Prostate gland (tissue), 2 donors: ENCODE measurements at regions not wholly inside any gene's neighbourhood (a gene's known extent, or its start where the extent isn't known, plus 50 kb on each side); places are given as distances from the start of the nearest gene placed in this dataset.

Experiments
- DNase-seq: peaks from one replicate; pipeline ENCODE4 v3.0.0-alpha.2; 2019; ENCODE audit warnings: low spot score
- H3K27ac ChIP-seq, 2 donors: fragments of 200-600 bp; sonication (generic); 2 replicates each; pipeline ENCODE4 v1.5.1; 2017 to 2019
- H3K27me3 ChIP-seq: fragments of 200-600 bp; sonication (generic); replicated peaks from 2 replicates; pipeline ENCODE4 v1.5.1; 2019; ENCODE audit not compliant: insufficient read depth
- H3K36me3 ChIP-seq, 2 donors: fragments of 200-600 bp; sonication (generic); 1 replicate in 1 of 2; 2 replicates in 1 of 2; pipeline versions ENCODE4 v1.5.1 to v1.8.1; 2017 to 2019
- H3K4me1 ChIP-seq: fragments of 200-600 bp; sonication (generic); replicated peaks from 2 replicates; pipeline ENCODE4 v1.5.1; 2019
- H3K4me3 ChIP-seq, 2 donors: fragments of 200-600 bp; sonication (generic); 2 replicates each; pipeline ENCODE4 v1.5.1; 2017 to 2019
- H3K9me3 ChIP-seq: fragments of 200-600 bp; sonication (generic); 2 replicates; pipeline ENCODE4 v1.5.1; 2017
- POLR2A ChIP-seq: fragments of 450-650 bp; IDR thresholded peaks from one replicate; pipeline ENCODE4 v1.6.1; 2016; ENCODE audit warnings: antibody characterized with exemption, mild to moderate bottlenecking
- POLR2AphosphoS5 ChIP-seq: sonication (generic); formaldehyde crosslinking; IDR thresholded peaks from one replicate; pipeline ENCODE4 v1.6.1; 2017; ENCODE audit warnings: antibody characterized with exemption
- WGBS: methylation state at CpG from one replicate; pipeline ENCODE4 v1.1.5; 2018; 5-methylcytosine and 5-hydroxymethylcytosine counted together
- intact Hi-C: fragments of 100-400 bp; cut with DNase I; formaldehyde crosslinking; loops from one replicate; pipeline ENCODE4 v1.14.2; 2022
- TF ChIP-seq, protein P1 (sequence below), 4 experiments: fragments of 200-600 bp in 2 of 4; fragments of 450-650 bp in 2 of 4; sonication (generic) in 2 of 4; IDR thresholded peaks; 1 replicate in 3 of 4; 2 replicates in 1 of 4; pipeline ENCODE4 v1.5.1; 2016 to 2019; ENCODE audit warnings: antibody characterized with exemption in 4 of 4, mild to moderate bottlenecking in 2 of 4, moderate library complexity in 2 of 4

DNA sequence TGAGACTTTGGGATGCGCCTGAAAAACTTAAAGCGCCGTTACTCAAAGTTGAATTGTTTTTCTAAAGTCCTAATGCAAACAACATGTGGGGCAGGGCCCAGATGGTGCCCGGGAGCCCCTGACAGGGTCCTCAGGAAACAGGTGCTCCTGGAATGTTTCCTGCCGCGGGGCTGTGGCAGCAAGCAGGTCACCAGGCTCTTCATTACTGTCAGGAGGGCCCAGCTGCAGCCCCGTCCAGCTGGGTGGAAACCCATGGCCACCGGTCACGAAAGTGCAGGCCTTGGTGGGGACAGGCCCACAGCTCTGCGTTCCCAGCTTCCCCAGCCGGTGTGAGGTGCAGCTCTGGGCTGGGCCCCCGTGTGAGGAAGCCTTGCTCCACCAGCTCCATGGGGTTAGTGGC lies 63.9 kb upstream of the GATA2 start:
- no peak for DNase-seq
- Histone ChIP-seq H3K4me3 (no peak overlapping the region), H3K27me3 (no peaks in the 10 kb centered on the region), H3K36me3 (no peaks in the 10 kb centered on the region), H3K27ac (no peak overlapping the region), H3K4me1 (no peaks in the 10 kb centered on the region), H3K9me3 (no peaks in the 10 kb centered on the region)
- intact Hi-C loops, result no loop called here
- TF ChIP-seq, protein P1, sequence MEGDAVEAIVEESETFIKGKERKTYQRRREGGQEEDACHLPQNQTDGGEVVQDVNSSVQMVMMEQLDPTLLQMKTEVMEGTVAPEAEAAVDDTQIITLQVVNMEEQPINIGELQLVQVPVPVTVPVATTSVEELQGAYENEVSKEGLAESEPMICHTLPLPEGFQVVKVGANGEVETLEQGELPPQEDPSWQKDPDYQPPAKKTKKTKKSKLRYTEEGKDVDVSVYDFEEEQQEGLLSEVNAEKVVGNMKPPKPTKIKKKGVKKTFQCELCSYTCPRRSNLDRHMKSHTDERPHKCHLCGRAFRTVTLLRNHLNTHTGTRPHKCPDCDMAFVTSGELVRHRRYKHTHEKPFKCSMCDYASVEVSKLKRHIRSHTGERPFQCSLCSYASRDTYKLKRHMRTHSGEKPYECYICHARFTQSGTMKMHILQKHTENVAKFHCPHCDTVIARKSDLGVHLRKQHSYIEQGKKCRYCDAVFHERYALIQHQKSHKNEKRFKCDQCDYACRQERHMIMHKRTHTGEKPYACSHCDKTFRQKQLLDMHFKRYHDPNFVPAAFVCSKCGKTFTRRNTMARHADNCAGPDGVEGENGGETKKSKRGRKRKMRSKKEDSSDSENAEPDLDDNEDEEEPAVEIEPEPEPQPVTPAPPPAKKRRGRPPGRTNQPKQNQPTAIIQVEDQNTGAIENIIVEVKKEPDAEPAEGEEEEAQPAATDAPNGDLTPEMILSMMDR (IDR thresholded peaks at IDR 0.05), result no peak
- TF ChIP-seq POLR2A (no peak), POLR2AphosphoS5 (no peak)
- 79% methylated on average over 9 of the region's 12 CpGs for WGBS

DNA sequence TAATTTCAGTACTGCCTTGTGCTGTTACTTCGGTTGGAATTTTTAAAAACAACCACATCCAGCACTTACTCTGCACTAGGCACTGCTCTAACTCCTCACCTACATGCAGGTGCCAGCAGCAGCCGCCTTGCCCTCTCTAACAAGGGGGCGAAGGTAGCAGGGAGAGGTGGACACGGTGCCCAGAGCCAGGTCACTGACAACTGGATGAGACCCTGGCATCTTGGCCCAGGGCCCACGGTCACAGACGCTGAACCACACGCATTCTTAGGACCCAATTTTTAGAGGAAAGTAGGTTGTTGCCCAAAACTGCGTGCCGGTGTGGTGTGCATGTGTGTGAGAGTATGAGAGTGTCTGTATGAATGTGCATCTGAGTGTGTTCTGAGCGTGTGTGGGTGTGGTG lies 63.4 kb upstream of the GATA2 start:
- DNase-seq, result no peak
- Histone ChIP-seq H3K27me3 (no peaks in the 10 kb centered on the region), H3K36me3 (no peaks in the 10 kb centered on the region), H3K4me1 (no peaks in the 10 kb centered on the region), H3K9me3 (no peaks in the 10 kb centered on the region), H3K4me3 (no peak overlapping the region), H3K27ac (no peak overlapping the region)
- intact Hi-C loops, result no loop called here
- TF ChIP-seq POLR2A (no peak), POLR2AphosphoS5 (no peak)
- TF ChIP-seq, protein P1 (IDR thresholded peaks at IDR 0.05), result no peak
- 88% methylated on average over 10 of the region's 10 CpGs for WGBS

DNA sequence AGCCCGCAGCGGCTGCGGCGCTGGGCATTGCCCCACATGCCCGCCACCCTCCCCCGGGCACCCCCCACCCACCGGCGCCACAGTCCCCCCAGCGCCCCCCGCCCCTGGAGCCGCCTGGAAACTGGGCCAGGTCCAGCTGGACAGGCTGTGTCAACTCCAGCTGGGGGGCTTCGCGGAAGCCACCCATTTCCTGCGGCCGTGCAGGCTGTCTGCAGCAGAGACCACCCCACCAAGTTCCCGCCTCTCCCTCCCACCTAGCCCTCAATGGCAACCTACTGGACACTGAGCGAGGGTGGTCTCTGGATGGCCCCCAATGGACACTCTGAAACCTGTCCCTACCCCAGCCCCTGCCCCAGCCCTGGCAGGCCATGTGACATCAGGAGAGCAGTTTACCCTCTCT lies 62.8 kb upstream of the GATA2 start:
- WGBS, result 38% methylated on average over 6 of the region's 17 CpGs
- Histone ChIP-seq H3K27ac (no peak overlapping the region), H3K36me3 (no peaks in the 10 kb centered on the region), H3K4me3 (peak overlapping the region in 1 of 2 donors; percentile 14), H3K27me3 (no peaks in the 10 kb centered on the region), H3K4me1 (no peaks in the 10 kb centered on the region), H3K9me3 (no peaks in the 10 kb centered on the region)
- DNase-seq, result no peak
- intact Hi-C loops, result no loop called here
- TF ChIP-seq, protein P1 (IDR thresholded peaks at IDR 0.05), result no peak
- TF ChIP-seq POLR2AphosphoS5 (no peak), POLR2A (no peak)

DNA sequence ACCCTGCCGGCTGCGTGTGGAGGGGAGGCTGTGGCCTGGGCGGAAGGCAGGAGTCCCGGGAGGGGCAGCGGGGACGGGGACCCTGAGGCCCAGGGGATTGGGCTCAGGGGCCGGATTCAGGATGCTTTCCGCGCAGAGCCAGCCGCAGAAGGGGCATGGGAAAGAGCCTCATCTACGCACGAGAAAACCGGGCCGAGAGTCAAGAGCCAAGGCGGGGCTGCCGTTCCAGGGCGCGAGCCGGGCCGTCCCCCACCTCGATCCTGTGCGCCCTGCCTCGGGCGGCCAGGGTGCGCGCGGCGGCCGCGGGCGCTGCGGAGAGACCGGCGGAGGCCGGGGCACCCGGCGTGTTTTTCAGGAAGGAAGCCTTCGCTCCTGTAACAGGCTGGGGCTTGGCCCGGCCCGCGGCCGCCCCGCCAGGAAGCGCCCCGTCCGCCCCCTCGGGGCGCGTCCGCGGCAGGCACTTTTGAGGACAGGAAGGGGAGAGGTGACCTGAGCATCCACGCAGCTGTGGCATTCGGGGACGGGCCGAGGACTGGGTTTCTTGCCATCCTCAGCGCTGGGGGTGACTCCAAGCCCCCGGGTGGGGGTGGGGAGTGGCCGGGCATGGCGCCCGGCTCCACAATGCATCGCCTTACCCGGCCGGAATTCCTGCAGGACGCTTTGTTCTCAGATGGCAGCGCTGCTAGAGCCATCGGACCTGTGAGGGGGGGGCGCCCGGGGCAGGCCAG lies 62.3 kb upstream of the GATA2 start:
- Histone ChIP-seq H3K4me3 (peak overlapping the region in 1 of 2 donors; percentile 14), H3K4me1 (no peaks in the 10 kb centered on the region), H3K36me3 (no peaks in the 10 kb centered on the region), H3K9me3 (no peaks in the 10 kb centered on the region), H3K27me3 (no peaks in the 10 kb centered on the region), H3K27ac (no peak overlapping the region)
- WGBS, result 8% methylated on average over 42 of the region's 68 CpGs
- intact Hi-C loops, result no loop called here
- TF ChIP-seq, protein P1 (IDR thresholded peaks at IDR 0.05), result no peak
- TF ChIP-seq POLR2A (no peak), POLR2AphosphoS5 (no peak)
- DNase-seq, result no peak

DNA sequence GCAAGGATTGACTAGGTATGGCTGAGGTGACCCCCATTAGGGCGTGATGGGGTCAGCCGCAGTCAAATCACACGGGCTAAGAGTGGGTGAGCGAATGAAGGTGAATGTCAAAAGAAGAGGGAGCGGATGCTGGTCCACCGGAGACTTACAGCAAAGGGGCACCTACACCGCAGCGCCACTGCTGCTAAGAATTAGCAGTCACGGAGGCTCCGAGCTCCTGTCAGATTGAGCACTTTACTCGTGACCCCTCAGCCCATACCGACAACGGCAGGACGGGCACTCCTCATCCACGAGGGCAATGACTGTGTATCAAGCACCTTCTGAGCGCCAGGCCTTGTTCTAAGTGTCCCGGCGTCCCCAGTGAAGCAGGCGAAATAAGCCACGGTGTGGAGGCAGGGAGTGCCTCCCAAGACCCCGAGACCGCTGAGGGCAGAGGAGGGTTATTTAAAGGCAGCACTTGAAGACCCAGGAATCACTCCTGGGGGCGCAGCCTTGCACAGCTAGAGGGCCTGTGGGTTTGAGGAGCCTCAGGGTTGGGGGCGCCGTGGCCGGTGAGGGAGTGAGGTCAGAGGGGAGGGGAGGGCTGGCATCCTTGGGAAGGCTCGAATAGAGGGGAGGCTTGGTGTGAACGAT lies 61.6 kb upstream of the GATA2 start:
- peak overlapping the region in 1 of 2 donors; percentile 14 for H3K4me3 ChIP-seq
- H3K27me3 ChIP-seq, result no peaks in the 10 kb centered on the region
- no peak overlapping the region for H3K27ac ChIP-seq
- no peak for DNase-seq
- no peaks in the 10 kb centered on the region for H3K4me1 ChIP-seq
- intact Hi-C loops, result no loop called here
- TF ChIP-seq POLR2A, result no peak
- TF ChIP-seq POLR2AphosphoS5, result no peak
- TF ChIP-seq, protein P1 (IDR thresholded peaks at IDR 0.05), result no peak
- WGBS, result 89% methylated on average over 28 of the region's 28 CpGs
- H3K36me3 ChIP-seq, result no peaks in the 10 kb centered on the region
- no peaks in the 10 kb centered on the region for H3K9me3 ChIP-seq
